ENCODE measurements at regions not wholly inside any gene's neighbourhood (a gene's known extent, or its start where the extent isn't known, plus 50 kb on each side); places are given as distances from the start of the nearest gene placed in this dataset.

GRCh38 chr10:34031400-34031799 is 696.9 kb upstream of the NRP1 start:
- Histone ChIP-seq H3K9me3 (ENCODE audit: low read depth, low read length, poor library complexity, severe bottlenecking) (no peaks in the 10 kb centered on the region), H3K4me1 (ENCODE audit: insufficient read depth, low read length, poor library complexity, severe bottlenecking) (no peaks in the 10 kb centered on the region), H3K27me3 (replicated peaks; ENCODE audit: insufficient read depth, low read depth, low read length, poor library complexity) (no peaks in the 10 kb centered on the region), H3K4me3 (ENCODE audit: low read depth, low read length, poor library complexity, severe bottlenecking) (no peak overlapping the region), H3K36me3 (ENCODE audit: insufficient read depth, low read length, poor library complexity, severe bottlenecking) (no peaks in the 10 kb centered on the region), H3K27ac (ENCODE audit: low read depth, low read length, poor library complexity, severe bottlenecking) (no peak overlapping the region)
- no TSS peak for BruUV-seq (replicated peaks)
- intact Hi-C loops (cut with micrococcal nuclease; ENCODE audit: unreplicated experiment), result no loop called here
- ChIA-PET POLR2A (ENCODE audit: low non-redundant PET) (no interaction called here), CTCF (no interaction called here)
- no peak for DNase-seq (ENCODE audit: low spot score)
- no peak for TF ChIP-seq EZH2 (IDR thresholded peaks at IDR 0.05; ENCODE audit: borderline replicate concordance, low read depth, low read length, poor library complexity, severe bottlenecking)

GRCh38 chr10:34029455-34029854 is 695.0 kb upstream of the NRP1 start:
- TF ChIP-seq EZH2 (IDR thresholded peaks at IDR 0.05; ENCODE audit: borderline replicate concordance, low read depth, low read length, poor library complexity, severe bottlenecking) (no peak), CTCF (conservative IDR thresholded peaks at IDR 0.05; ENCODE audit: low read depth, low read length) (no peak)
- ChIA-PET CTCF (no interaction called here), POLR2A (ENCODE audit: low non-redundant PET) (no interaction called here)
- Histone ChIP-seq H3K36me3 (ENCODE audit: insufficient read depth, low read length, poor library complexity, severe bottlenecking) (no peaks in the 10 kb centered on the region), H3K27ac (ENCODE audit: low read depth, low read length, poor library complexity, severe bottlenecking) (no peak overlapping the region), H3K9me3 (ENCODE audit: low read depth, low read length, poor library complexity, severe bottlenecking) (no peaks in the 10 kb centered on the region), H3K4me3 (ENCODE audit: low read depth, low read length, poor library complexity, severe bottlenecking) (no peak overlapping the region), H3K4me1 (ENCODE audit: insufficient read depth, low read length, poor library complexity, severe bottlenecking) (no peaks in the 10 kb centered on the region), H3K27me3 (replicated peaks; ENCODE audit: insufficient read depth, low read depth, low read length, poor library complexity) (no peaks in the 10 kb centered on the region)
- no TSS peak for BruUV-seq (replicated peaks)
- intact Hi-C loops (cut with micrococcal nuclease; ENCODE audit: unreplicated experiment), result no loop called here
- DNase-seq (ENCODE audit: low spot score), result peak; percentile 7

- H3K9me3 ChIP-seq (ENCODE audit: low read depth, low read length, poor library complexity, severe bottlenecking), result no peaks in the 10 kb centered on the region
- no TSS peak for BruUV-seq (replicated peaks)
- intact Hi-C loops (cut with micrococcal nuclease; ENCODE audit: unreplicated experiment), result no loop called here
- H3K4me1 ChIP-seq (ENCODE audit: insufficient read depth, low read length, poor library complexity, severe bottlenecking), result no peaks in the 10 kb centered on the region
- TF ChIP-seq CTCF (conservative IDR thresholded peaks at IDR 0.05; ENCODE audit: low read depth, low read length), result no peak
- no peak for TF ChIP-seq EZH2 (IDR thresholded peaks at IDR 0.05; ENCODE audit: borderline replicate concordance, low read depth, low read length, poor library complexity, severe bottlenecking)
- H3K27me3 ChIP-seq (replicated peaks; ENCODE audit: insufficient read depth, low read depth, low read length, poor library complexity), result no peaks in the 10 kb centered on the region
- no peaks in the 10 kb centered on the region for H3K36me3 ChIP-seq (ENCODE audit: insufficient read depth, low read length, poor library complexity, severe bottlenecking)
- no peak for DNase-seq (ENCODE audit: low spot score)
- ChIA-PET POLR2A (ENCODE audit: low non-redundant PET) (no interaction called here), CTCF (no interaction called here)
- H3K27ac ChIP-seq (ENCODE audit: low read depth, low read length, poor library complexity, severe bottlenecking), result no peak overlapping the region
- no peak overlapping the region for H3K4me3 ChIP-seq (ENCODE audit: low read depth, low read length, poor library complexity, severe bottlenecking)
These were observed 694.5 kb upstream of the NRP1 start for GRCh38 chr10:34028936-34029335.

- no peak overlapping the region for H3K27ac ChIP-seq (ENCODE audit: low read depth, low read length, poor library complexity, severe bottlenecking)
- H3K9me3 ChIP-seq (ENCODE audit: low read depth, low read length, poor library complexity, severe bottlenecking), result no peaks in the 10 kb centered on the region
- intact Hi-C loops (cut with micrococcal nuclease; ENCODE audit: unreplicated experiment), result no loop called here
- H3K4me3 ChIP-seq (ENCODE audit: low read depth, low read length, poor library complexity, severe bottlenecking), result no peak overlapping the region
- no TSS peak for BruUV-seq (replicated peaks)
- H3K36me3 ChIP-seq (ENCODE audit: insufficient read depth, low read length, poor library complexity, severe bottlenecking), result no peaks in the 10 kb centered on the region
- H3K27me3 ChIP-seq (replicated peaks; ENCODE audit: insufficient read depth, low read depth, low read length, poor library complexity), result no peaks in the 10 kb centered on the region
- TF ChIP-seq EZH2 (IDR thresholded peaks at IDR 0.05; ENCODE audit: borderline replicate concordance, low read depth, low read length, poor library complexity, severe bottlenecking), result no peak
- TF ChIP-seq CTCF (conservative IDR thresholded peaks at IDR 0.05; ENCODE audit: low read depth, low read length), result no peak; the same call in 1 of the 2 replicates
- ChIA-PET POLR2A (ENCODE audit: low non-redundant PET) (no interaction called here), CTCF (no interaction called here)
- DNase-seq (ENCODE audit: low spot score), result peak; percentile 40
- H3K4me1 ChIP-seq (ENCODE audit: insufficient read depth, low read length, poor library complexity, severe bottlenecking), result no peaks in the 10 kb centered on the region
These were observed 690.4 kb upstream of the NRP1 start for GRCh38 chr10:34024693-34025425.
